ENCODE measurements at regions not wholly inside any gene's neighbourhood (a gene's known extent, or its start where the extent isn't known, plus 50 kb on each side); places are given as distances from the start of the nearest gene placed in this dataset.

- TF ChIP-seq MAX (IDR thresholded peaks at IDR 0.05) = no peak
- no peak for TF ChIP-seq TCF12 (IDR thresholded peaks at IDR 0.05; ENCODE audit: low read depth)
- TF ChIP-seq RAD21 (IDR thresholded peaks at IDR 0.05; ENCODE audit: low read depth) = no peak
- TF ChIP-seq, protein P1, sequence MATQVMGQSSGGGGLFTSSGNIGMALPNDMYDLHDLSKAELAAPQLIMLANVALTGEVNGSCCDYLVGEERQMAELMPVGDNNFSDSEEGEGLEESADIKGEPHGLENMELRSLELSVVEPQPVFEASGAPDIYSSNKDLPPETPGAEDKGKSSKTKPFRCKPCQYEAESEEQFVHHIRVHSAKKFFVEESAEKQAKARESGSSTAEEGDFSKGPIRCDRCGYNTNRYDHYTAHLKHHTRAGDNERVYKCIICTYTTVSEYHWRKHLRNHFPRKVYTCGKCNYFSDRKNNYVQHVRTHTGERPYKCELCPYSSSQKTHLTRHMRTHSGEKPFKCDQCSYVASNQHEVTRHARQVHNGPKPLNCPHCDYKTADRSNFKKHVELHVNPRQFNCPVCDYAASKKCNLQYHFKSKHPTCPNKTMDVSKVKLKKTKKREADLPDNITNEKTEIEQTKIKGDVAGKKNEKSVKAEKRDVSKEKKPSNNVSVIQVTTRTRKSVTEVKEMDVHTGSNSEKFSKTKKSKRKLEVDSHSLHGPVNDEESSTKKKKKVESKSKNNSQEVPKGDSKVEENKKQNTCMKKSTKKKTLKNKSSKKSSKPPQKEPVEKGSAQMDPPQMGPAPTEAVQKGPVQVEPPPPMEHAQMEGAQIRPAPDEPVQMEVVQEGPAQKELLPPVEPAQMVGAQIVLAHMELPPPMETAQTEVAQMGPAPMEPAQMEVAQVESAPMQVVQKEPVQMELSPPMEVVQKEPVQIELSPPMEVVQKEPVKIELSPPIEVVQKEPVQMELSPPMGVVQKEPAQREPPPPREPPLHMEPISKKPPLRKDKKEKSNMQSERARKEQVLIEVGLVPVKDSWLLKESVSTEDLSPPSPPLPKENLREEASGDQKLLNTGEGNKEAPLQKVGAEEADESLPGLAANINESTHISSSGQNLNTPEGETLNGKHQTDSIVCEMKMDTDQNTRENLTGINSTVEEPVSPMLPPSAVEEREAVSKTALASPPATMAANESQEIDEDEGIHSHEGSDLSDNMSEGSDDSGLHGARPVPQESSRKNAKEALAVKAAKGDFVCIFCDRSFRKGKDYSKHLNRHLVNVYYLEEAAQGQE (IDR thresholded peaks at IDR 0.05; ENCODE audit: low read depth) = no peak
Observed at GRCh38 chr6:148653138-148653776, 93.6 kb upstream of the UST start.
